Cardiac fibroblast (primary cell): ENCODE measurements at regions not wholly inside any gene's neighbourhood (a gene's known extent, or its start where the extent isn't known, plus 50 kb on each side); places are given as distances from the start of the nearest gene placed in this dataset.

ENCODE experiments used
- DNase-seq, 2 donors: peaks; one replicate each; pipeline versions ENCODE4 v3.0.0 to v3.0.0-alpha.2; 2010; ENCODE audit warnings: low read depth in 2 of 2
- H3K4me3 ChIP-seq, 2 donors: replicated peaks in 1 of 2; 1 replicate in 1 of 2; 2 replicates in 1 of 2; pipeline ENCODE4 v1.5.1; 2011; ENCODE audit warnings: low read depth in 2 of 2, low read length in 2 of 2, mild to moderate bottlenecking in 2 of 2, moderate library complexity in 1 of 2
- TF ChIP-seq, protein P1 (sequence below): IDR thresholded peaks from one replicate; pipeline ENCODE4 v1.5.1; 2011; ENCODE audit warnings: low read depth, mild to moderate bottlenecking, low read length, inconsistent platforms

GRCh38 chr6:150740453-150740852 lies 125.0 kb upstream of the MTHFD1L start:
- TF ChIP-seq, protein P1, sequence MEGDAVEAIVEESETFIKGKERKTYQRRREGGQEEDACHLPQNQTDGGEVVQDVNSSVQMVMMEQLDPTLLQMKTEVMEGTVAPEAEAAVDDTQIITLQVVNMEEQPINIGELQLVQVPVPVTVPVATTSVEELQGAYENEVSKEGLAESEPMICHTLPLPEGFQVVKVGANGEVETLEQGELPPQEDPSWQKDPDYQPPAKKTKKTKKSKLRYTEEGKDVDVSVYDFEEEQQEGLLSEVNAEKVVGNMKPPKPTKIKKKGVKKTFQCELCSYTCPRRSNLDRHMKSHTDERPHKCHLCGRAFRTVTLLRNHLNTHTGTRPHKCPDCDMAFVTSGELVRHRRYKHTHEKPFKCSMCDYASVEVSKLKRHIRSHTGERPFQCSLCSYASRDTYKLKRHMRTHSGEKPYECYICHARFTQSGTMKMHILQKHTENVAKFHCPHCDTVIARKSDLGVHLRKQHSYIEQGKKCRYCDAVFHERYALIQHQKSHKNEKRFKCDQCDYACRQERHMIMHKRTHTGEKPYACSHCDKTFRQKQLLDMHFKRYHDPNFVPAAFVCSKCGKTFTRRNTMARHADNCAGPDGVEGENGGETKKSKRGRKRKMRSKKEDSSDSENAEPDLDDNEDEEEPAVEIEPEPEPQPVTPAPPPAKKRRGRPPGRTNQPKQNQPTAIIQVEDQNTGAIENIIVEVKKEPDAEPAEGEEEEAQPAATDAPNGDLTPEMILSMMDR, result no peak
- DNase-seq, result no peak
- H3K4me3 ChIP-seq, result no peak overlapping the region

GRCh38 chr6:150741633-150742200 lies 123.8 kb upstream of the MTHFD1L start:
- TF ChIP-seq, protein P1, result peak; percentile 43
- no peak overlapping the region for H3K4me3 ChIP-seq
- peak; percentile 7 to 9 for DNase-seq

GRCh38 chr6:150744522-150745260 lies 120.8 kb upstream of the MTHFD1L start:
- no peak overlapping the region for H3K4me3 ChIP-seq
- DNase-seq, result no peak
- TF ChIP-seq, protein P1, result no peak

GRCh38 chr6:150745896-150746295 lies 119.6 kb upstream of the MTHFD1L start:
- TF ChIP-seq, protein P1, result no peak
- DNase-seq, result no peak
- no peak overlapping the region for H3K4me3 ChIP-seq

GRCh38 chr6:150747155-150747554 lies 118.3 kb upstream of the MTHFD1L start:
- no peak for DNase-seq
- TF ChIP-seq, protein P1, result no peak
- H3K4me3 ChIP-seq, result no peak overlapping the region

DNA sequence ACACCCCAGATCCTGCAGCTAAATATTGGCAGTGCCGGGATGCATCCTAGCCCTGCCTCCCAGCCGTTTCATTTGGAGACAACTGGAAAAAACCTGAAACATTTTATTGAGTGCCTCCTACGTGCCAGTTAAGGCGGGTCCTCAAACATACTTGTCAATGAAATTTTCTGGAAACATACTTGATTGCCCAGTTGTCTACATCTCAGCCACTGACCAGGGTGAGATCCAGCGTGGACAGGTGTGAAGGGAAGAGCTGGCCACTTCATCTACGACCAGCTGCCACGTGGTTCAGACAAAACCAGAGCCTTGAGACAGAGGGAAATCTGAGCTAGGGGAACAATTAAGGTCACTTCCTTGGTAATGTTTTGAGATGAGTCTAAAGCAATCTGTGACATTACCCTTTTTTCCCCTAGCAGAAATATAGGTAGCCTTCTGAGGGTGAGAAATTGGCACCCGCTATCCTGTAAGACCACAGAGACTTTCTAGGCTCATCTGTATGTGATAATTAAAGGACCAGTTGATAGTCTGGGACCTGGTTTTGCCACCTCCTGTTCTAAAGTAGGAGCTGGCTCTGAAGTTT lies 116.3 kb upstream of the MTHFD1L start:
- no peak overlapping the region for H3K4me3 ChIP-seq
- no peak for DNase-seq
- TF ChIP-seq, protein P1, result no peak
